ENCODE measurements at regions not wholly inside any gene's neighbourhood (a gene's known extent, or its start where the extent isn't known, plus 50 kb on each side); places are given as distances from the start of the nearest gene placed in this dataset.

GRCh38 chr2:185074156-185074555 lies 475.8 kb downstream of the ZNF804A start:
- intact Hi-C loops (cut with DNase I), result no loop called here
- no peak for TF ChIP-seq CTCF (IDR thresholded peaks at IDR 0.05)
- H3K4me1 ChIP-seq, result no peaks in the 10 kb centered on the region
- H3K9me3 ChIP-seq, result no peaks in the 10 kb centered on the region
- H3K4me3 ChIP-seq, result no peak overlapping the region
- H3K27me3 ChIP-seq, result no peaks in the 10 kb centered on the region
- no peak overlapping the region for H3K27ac ChIP-seq
- no peak for ATAC-seq
- no peak for DNase-seq
- no peaks in the 10 kb centered on the region for H3K36me3 ChIP-seq

GRCh38 chr2:185082749-185083148 lies 484.4 kb downstream of the ZNF804A start:
- H3K9me3 ChIP-seq, result peaks cover 0 to 2% of the 10 kb centered on the region in 2 donors
- DNase-seq, result no peak
- TF ChIP-seq CTCF (IDR thresholded peaks at IDR 0.05), result no peak
- H3K36me3 ChIP-seq, result no peaks in the 10 kb centered on the region
- H3K4me3 ChIP-seq, result no peak overlapping the region
- H3K4me1 ChIP-seq, result no peaks in the 10 kb centered on the region
- no peaks in the 10 kb centered on the region for H3K27me3 ChIP-seq
- no peak overlapping the region for H3K27ac ChIP-seq
- intact Hi-C loops (cut with DNase I), result no loop called here
- no peak for ATAC-seq

GRCh38 chr2:185108588-185108987 lies 510.3 kb downstream of the ZNF804A start:
- H3K36me3 ChIP-seq, result no peaks in the 10 kb centered on the region
- intact Hi-C loops (cut with DNase I), result no loop called here
- no peak overlapping the region for H3K27ac ChIP-seq
- ATAC-seq, result no peak
- no peaks in the 10 kb centered on the region for H3K9me3 ChIP-seq
- TF ChIP-seq CTCF (IDR thresholded peaks at IDR 0.05), result no peak
- DNase-seq, result no peak
- H3K4me3 ChIP-seq, result no peak overlapping the region
- no peaks in the 10 kb centered on the region for H3K27me3 ChIP-seq
- no peaks in the 10 kb centered on the region for H3K4me1 ChIP-seq

- DNase-seq, result no peak
- no peak overlapping the region for H3K27ac ChIP-seq
- ATAC-seq, result no peak
- H3K9me3 ChIP-seq, result peaks cover 0 to 2% of the 10 kb centered on the region in 2 donors
- no peaks in the 10 kb centered on the region for H3K4me1 ChIP-seq
- no peak for TF ChIP-seq CTCF (IDR thresholded peaks at IDR 0.05)
- intact Hi-C loops (cut with DNase I), result no loop called here
- H3K27me3 ChIP-seq, result no peaks in the 10 kb centered on the region
- no peak overlapping the region for H3K4me3 ChIP-seq
- no peaks in the 10 kb centered on the region for H3K36me3 ChIP-seq
Measured at GRCh38 chr2:185127412-185127811, 529.1 kb downstream of the ZNF804A start.

GRCh38 chr2:185128346-185128745 lies 530.0 kb downstream of the ZNF804A start:
- Histone ChIP-seq H3K27me3 (no peaks in the 10 kb centered on the region), H3K4me1 (no peaks in the 10 kb centered on the region), H3K27ac (no peak overlapping the region), H3K4me3 (no peak overlapping the region), H3K36me3 (no peaks in the 10 kb centered on the region), H3K9me3 (peaks cover 0 to 6% of the 10 kb centered on the region in 2 donors)
- ATAC-seq, result no peak
- no peak for DNase-seq
- intact Hi-C loops (cut with DNase I), result no loop called here
- no peak for TF ChIP-seq CTCF (IDR thresholded peaks at IDR 0.05)

All from left lung (tissue), 4 donors.